Panc1 (cell line): ENCODE measurements at regions not wholly inside any gene's neighbourhood (a gene's known extent, or its start where the extent isn't known, plus 50 kb on each side); places are given as distances from the start of the nearest gene placed in this dataset.

Experiments used
- ATAC-seq: fragments of 200-7000 bp; cut with Tn5 transposase; 2 replicates; pipeline ENCODE4 v1.9.1; 2020; ENCODE audit warnings: mild to moderate bottlenecking, moderate library complexity
- BruUV-seq: library from RNA; stranded (reverse); fragments of 400-500 nt; replicated peaks from 2 replicates; lab custom pipeline; 2021; lab: Mats Ljungman, UMichigan
- CTCF ChIA-PET: fragments of 300-600 bp; sonication (Branson Sonifier 250); formaldehyde crosslinking; loops from one replicate; lab custom pipeline; 2022; ENCODE audit warnings: antibody characterized with exemption; lab: Charles Lee
- POLR2A ChIA-PET: fragments of 300-600 bp; sonication (Branson Sonifier 250); formaldehyde crosslinking; loops from one replicate; lab custom pipeline; 2022; ENCODE audit warnings: antibody characterized with exemption; lab: Charles Lee
- DNase-seq: peaks from one replicate; pipeline ENCODE4 v3.0.0-alpha.2; 2010; ENCODE audit warnings: low read depth, low spot score
- H3K27ac ChIP-seq: 2 replicates; pipeline ENCODE4 v1.5.1; 2011; ENCODE audit warnings: mild to moderate bottlenecking, low read length, inconsistent platforms
- H3K27me3 ChIP-seq: fragments of 200-500 bp; sonication (Bioruptor generic); 2 replicates; pipeline ENCODE4 v1.6.0; 2014; ENCODE audit warnings: low read length, inconsistent platforms; ENCODE audit not compliant: control insufficient read depth, insufficient read depth
- H3K36me3 ChIP-seq: fragments of 200-500 bp; sonication (Bioruptor generic); 2 replicates; pipeline ENCODE4 v1.5.1; 2014; ENCODE audit warnings: inconsistent platforms, mild to moderate bottlenecking, low read length, moderate library complexity; ENCODE audit not compliant: control insufficient read depth, insufficient read depth
- H3K4me1 ChIP-seq: 2 replicates; pipeline ENCODE4 v1.5.1; 2011; ENCODE audit warnings: inconsistent platforms, mild to moderate bottlenecking, low read length, moderate library complexity; ENCODE audit not compliant: control insufficient read depth, insufficient read depth
- H3K4me3 ChIP-seq, 2 experiments: 2 replicates each; pipeline ENCODE4 v1.5.1; 2011 to 2012; ENCODE audit warnings: low read depth in 2 of 2, low read length in 2 of 2, mild to moderate bottlenecking in 2 of 2, inconsistent platforms in 1 of 2, moderate library complexity in 1 of 2
- H3K9me3 ChIP-seq: fragments of 200-500 bp; sonication (Bioruptor generic); 2 replicates; pipeline ENCODE4 v1.5.1; 2014; ENCODE audit warnings: low read depth, mild to moderate bottlenecking, inconsistent platforms, low read length, moderate library complexity; ENCODE audit not compliant: control insufficient read depth, insufficient read depth
- POLR2AphosphoS5 ChIP-seq: IDR thresholded peaks from 2 replicates; pipeline ENCODE4 v1.6.1; 2012; ENCODE audit warnings: mild to moderate bottlenecking, low read depth, low read length, moderate library complexity
- SIN3A ChIP-seq: IDR thresholded peaks from 2 replicates; pipeline ENCODE4 v1.6.1; 2012; ENCODE audit warnings: low read depth, mild to moderate bottlenecking, low read length, moderate library complexity, borderline replicate concordance; ENCODE audit not compliant: insufficient read depth
- TCF7L2 ChIP-seq: IDR thresholded peaks from 2 replicates; pipeline ENCODE4 v1.6.1; 2011; ENCODE audit warnings: mild to moderate bottlenecking, low read depth, low read length, inconsistent platforms
- in situ Hi-C: cut with HindIII; loops from 2 replicates; pipeline ENCODE4 v1.10.0; 2016; ENCODE audit warnings: low sequenced_read_pairs, low pct_unique_long_range_greater_than_20kb
- intact Hi-C: fragments of 100-400 bp; cut with micrococcal nuclease; formaldehyde crosslinking; loops from one replicate; pipeline ENCODE4 v1.10.0; 2022; ENCODE audit not compliant: unreplicated experiment
- TF ChIP-seq, protein P1 (sequence below): fragments of 450-650 bp; IDR thresholded peaks from 2 replicates; pipeline ENCODE4 v1.5.1; 2017; ENCODE audit warnings: mild to moderate bottlenecking
- TF ChIP-seq, protein P2 (sequence below), 2 experiments: IDR thresholded peaks; 2 replicates each; pipeline ENCODE4 v1.6.1; 2011 to 2012; ENCODE audit warnings: low read depth in 2 of 2, control low read depth in 1 of 2, low read length in 1 of 2, mild to moderate bottlenecking in 1 of 2, moderate library complexity in 1 of 2; ENCODE audit not compliant: insufficient read depth in 1 of 2

DNA sequence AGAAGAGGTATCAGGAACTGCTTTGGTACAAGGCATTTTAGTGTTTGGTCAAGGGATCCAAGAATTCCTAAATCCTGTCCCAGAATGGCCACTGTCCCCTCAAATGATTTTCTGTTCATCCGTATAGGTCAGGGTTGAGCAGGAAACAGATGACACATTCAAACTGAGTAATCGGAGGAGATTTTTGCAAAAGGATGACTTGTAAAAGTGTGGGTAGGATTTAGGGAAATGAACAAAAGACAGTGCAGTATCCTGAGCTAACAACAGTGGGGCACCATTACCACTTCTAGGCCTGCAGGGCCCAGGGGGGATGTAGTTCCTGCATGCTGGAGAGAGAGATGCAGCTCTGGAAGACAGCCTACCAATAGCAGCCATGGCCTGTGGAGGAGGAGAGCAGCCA lies 290.1 kb downstream of the ZSWIM6 start:
- no TSS peak for BruUV-seq
- Histone ChIP-seq H3K36me3 (no peaks in the 10 kb centered on the region), H3K27me3 (no peaks in the 10 kb centered on the region), H3K27ac (no peak overlapping the region), H3K9me3 (no peaks in the 10 kb centered on the region), H3K4me3 (no peak overlapping the region), H3K4me1 (peaks cover 5% of the 10 kb centered on the region; the same call in 1 of the 2 replicates)
- TF ChIP-seq TCF7L2 (no peak), POLR2AphosphoS5 (no peak), SIN3A (no peak)
- TF ChIP-seq, protein P1, sequence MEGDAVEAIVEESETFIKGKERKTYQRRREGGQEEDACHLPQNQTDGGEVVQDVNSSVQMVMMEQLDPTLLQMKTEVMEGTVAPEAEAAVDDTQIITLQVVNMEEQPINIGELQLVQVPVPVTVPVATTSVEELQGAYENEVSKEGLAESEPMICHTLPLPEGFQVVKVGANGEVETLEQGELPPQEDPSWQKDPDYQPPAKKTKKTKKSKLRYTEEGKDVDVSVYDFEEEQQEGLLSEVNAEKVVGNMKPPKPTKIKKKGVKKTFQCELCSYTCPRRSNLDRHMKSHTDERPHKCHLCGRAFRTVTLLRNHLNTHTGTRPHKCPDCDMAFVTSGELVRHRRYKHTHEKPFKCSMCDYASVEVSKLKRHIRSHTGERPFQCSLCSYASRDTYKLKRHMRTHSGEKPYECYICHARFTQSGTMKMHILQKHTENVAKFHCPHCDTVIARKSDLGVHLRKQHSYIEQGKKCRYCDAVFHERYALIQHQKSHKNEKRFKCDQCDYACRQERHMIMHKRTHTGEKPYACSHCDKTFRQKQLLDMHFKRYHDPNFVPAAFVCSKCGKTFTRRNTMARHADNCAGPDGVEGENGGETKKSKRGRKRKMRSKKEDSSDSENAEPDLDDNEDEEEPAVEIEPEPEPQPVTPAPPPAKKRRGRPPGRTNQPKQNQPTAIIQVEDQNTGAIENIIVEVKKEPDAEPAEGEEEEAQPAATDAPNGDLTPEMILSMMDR = no peak
- TF ChIP-seq, protein P2, sequence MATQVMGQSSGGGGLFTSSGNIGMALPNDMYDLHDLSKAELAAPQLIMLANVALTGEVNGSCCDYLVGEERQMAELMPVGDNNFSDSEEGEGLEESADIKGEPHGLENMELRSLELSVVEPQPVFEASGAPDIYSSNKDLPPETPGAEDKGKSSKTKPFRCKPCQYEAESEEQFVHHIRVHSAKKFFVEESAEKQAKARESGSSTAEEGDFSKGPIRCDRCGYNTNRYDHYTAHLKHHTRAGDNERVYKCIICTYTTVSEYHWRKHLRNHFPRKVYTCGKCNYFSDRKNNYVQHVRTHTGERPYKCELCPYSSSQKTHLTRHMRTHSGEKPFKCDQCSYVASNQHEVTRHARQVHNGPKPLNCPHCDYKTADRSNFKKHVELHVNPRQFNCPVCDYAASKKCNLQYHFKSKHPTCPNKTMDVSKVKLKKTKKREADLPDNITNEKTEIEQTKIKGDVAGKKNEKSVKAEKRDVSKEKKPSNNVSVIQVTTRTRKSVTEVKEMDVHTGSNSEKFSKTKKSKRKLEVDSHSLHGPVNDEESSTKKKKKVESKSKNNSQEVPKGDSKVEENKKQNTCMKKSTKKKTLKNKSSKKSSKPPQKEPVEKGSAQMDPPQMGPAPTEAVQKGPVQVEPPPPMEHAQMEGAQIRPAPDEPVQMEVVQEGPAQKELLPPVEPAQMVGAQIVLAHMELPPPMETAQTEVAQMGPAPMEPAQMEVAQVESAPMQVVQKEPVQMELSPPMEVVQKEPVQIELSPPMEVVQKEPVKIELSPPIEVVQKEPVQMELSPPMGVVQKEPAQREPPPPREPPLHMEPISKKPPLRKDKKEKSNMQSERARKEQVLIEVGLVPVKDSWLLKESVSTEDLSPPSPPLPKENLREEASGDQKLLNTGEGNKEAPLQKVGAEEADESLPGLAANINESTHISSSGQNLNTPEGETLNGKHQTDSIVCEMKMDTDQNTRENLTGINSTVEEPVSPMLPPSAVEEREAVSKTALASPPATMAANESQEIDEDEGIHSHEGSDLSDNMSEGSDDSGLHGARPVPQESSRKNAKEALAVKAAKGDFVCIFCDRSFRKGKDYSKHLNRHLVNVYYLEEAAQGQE (IDR thresholded peaks at IDR 0.05; ENCODE audit: insufficient read depth in 1 of 2, low read depth in 2 of 2, low read length in 1 of 2) = no peak
- POLR2A ChIA-PET = no interaction called here
- CTCF ChIA-PET = no interaction called here
- DNase-seq (no peak), ATAC-seq (no peak)
- intact Hi-C loops (no loop called here), in situ Hi-C loops (no loop called here)

DNA sequence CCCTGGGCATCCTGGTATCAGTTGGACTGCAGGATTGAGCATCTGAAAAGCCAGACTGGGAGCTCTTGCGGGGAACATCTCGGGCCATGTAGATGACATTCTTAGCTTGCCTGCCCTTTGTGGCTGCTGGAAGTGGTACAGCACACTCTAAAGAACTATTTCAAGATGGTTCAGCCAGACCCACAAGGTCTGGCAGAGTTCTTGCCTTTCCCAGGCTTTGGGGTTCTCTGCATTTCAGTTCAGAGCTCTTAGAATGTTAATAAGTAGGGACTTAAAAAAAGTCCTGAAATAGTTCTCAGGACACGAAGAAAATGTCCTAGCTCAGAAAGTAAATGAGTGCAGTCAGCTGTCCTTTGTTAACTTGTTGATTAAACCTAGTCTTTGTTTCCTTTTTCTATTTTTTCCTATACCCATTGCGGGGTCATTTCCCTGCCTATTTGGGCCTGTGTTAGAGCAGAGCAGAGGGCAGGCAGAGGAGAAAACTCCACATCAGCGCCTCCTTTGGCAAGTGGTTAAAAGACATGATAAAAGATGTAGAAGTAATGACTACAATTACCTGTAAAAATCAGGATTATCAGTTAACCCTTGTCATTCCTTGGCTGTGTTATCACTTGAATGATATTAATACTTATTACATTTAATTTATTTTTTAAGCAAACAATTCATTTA lies 291.5 kb downstream of the ZSWIM6 start:
- Histone ChIP-seq H3K9me3 (no peaks in the 10 kb centered on the region), H3K4me1 (peaks cover 5% of the 10 kb centered on the region; the same call in 1 of the 2 replicates), H3K36me3 (no peaks in the 10 kb centered on the region), H3K27ac (no peak overlapping the region), H3K4me3 (no peak overlapping the region), H3K27me3 (no peaks in the 10 kb centered on the region)
- intact Hi-C loops = no loop called here
- ATAC-seq (no peak; the same call in 1 of the 2 replicates), DNase-seq (no peak)
- no peak for TF ChIP-seq POLR2AphosphoS5
- TF ChIP-seq, protein P1 = peak; percentile 53
- POLR2A ChIA-PET = no interaction called here
- CTCF ChIA-PET = no interaction called here
- no TSS peak for BruUV-seq
- in situ Hi-C loops = no loop called here
